ENCODE measurements at regions not wholly inside any gene's neighbourhood (a gene's known extent, or its start where the extent isn't known, plus 50 kb on each side); places are given as distances from the start of the nearest gene placed in this dataset.

GRCh38 chr6:101066481-101066880 lies 185.4 kb upstream of the ASCC3 start:
- ChIA-PET POLR2A (no interaction called here), CTCF (no interaction called here)
- H3K27ac Mint-ChIP-seq (ENCODE audit: unreplicated experiment): no peak overlapping the region
- no peaks in the 10 kb centered on the region for H3K36me3 Mint-ChIP-seq (ENCODE audit: insufficient read depth, unreplicated experiment)
- peaks cover 6% of the 10 kb centered on the region for H3K27me3 Mint-ChIP-seq (ENCODE audit: insufficient read depth, unreplicated experiment)
- Histone ChIP-seq H3K36me3 (ENCODE audit: control insufficient read depth, insufficient read depth, low read length) (no peaks in the 10 kb centered on the region), H3K9me3 (no peaks in the 10 kb centered on the region), H3K4me3 (ENCODE audit: low read depth, low read length) (no peak overlapping the region), H3K4me1 (no peaks in the 10 kb centered on the region), H3K27me3 (replicated peaks; ENCODE audit: control insufficient read depth, insufficient read depth, low read length) (no peaks in the 10 kb centered on the region; the same call in 1 of the 2 replicates)
- H3K4me1 Mint-ChIP-seq (ENCODE audit: low read depth, unreplicated experiment): no peaks in the 10 kb centered on the region
- no peak for DNase-seq
- intact Hi-C loops (cut with micrococcal nuclease; ENCODE audit: unreplicated experiment): no loop called here
- TF ChIP-seq, protein P1, sequence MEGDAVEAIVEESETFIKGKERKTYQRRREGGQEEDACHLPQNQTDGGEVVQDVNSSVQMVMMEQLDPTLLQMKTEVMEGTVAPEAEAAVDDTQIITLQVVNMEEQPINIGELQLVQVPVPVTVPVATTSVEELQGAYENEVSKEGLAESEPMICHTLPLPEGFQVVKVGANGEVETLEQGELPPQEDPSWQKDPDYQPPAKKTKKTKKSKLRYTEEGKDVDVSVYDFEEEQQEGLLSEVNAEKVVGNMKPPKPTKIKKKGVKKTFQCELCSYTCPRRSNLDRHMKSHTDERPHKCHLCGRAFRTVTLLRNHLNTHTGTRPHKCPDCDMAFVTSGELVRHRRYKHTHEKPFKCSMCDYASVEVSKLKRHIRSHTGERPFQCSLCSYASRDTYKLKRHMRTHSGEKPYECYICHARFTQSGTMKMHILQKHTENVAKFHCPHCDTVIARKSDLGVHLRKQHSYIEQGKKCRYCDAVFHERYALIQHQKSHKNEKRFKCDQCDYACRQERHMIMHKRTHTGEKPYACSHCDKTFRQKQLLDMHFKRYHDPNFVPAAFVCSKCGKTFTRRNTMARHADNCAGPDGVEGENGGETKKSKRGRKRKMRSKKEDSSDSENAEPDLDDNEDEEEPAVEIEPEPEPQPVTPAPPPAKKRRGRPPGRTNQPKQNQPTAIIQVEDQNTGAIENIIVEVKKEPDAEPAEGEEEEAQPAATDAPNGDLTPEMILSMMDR (IDR thresholded peaks at IDR 0.05; ENCODE audit: insufficient read depth in 1 of 2, low read depth in 1 of 2, low read length in 1 of 2, severe bottlenecking in 1 of 2, unreplicated experiment in 1 of 2): no peak
- no peak overlapping the region for H3K4me3 Mint-ChIP-seq (ENCODE audit: unreplicated experiment)
- H3K9me3 Mint-ChIP-seq (ENCODE audit: unreplicated experiment): no peaks in the 10 kb centered on the region
- no TSS peak for BruUV-seq (replicated peaks)

DNA sequence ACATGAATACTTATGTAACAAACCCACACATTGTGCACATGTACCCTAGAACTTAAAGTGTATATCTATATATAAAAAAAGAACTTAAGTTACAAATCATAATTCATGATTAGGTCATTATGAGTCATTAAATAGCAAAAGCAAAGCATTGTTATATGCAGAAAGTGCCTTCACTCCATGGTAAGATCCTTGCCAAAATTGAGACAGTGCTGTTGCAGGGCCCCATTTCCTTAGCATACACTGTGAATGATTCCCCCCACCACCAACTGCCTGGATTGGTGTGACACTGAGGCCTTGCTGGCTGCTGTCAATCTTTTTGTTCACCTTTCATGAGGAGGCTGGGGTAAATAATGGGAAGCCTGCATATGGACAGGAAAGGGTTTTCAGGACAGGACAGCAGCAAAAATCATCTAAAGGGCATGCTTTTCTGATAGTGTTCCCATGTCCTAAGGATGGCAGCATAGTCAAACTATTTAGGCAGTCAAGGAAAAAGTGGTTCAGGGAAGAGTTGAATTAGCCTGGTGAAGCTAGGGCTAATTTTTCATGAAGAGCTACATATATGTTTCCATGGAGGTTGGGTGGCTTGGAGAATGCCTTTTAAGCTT lies 188.2 kb upstream of the ASCC3 start:
- POLR2A ChIA-PET: no interaction called here
- no peaks in the 10 kb centered on the region for H3K36me3 ChIP-seq (ENCODE audit: control insufficient read depth, insufficient read depth, low read length)
- CTCF ChIA-PET: no interaction called here
- no peaks in the 10 kb centered on the region for H3K4me1 ChIP-seq
- Mint-ChIP-seq H3K9me3 (ENCODE audit: unreplicated experiment) (no peaks in the 10 kb centered on the region), H3K4me3 (ENCODE audit: unreplicated experiment) (no peak overlapping the region), H3K27me3 (ENCODE audit: insufficient read depth, unreplicated experiment) (peaks cover 4% of the 10 kb centered on the region), H3K27ac (ENCODE audit: unreplicated experiment) (no peak overlapping the region), H3K36me3 (ENCODE audit: insufficient read depth, unreplicated experiment) (no peaks in the 10 kb centered on the region), H3K4me1 (ENCODE audit: low read depth, unreplicated experiment) (no peaks in the 10 kb centered on the region)
- H3K9me3 ChIP-seq: no peaks in the 10 kb centered on the region
- intact Hi-C loops (cut with micrococcal nuclease; ENCODE audit: unreplicated experiment): no loop called here
- no peak overlapping the region for H3K4me3 ChIP-seq (ENCODE audit: low read depth, low read length)
- H3K27me3 ChIP-seq (replicated peaks; ENCODE audit: control insufficient read depth, insufficient read depth, low read length): no peaks in the 10 kb centered on the region
- BruUV-seq (replicated peaks): no TSS peak
- TF ChIP-seq, protein P1 (IDR thresholded peaks at IDR 0.05; ENCODE audit: insufficient read depth in 1 of 2, low read depth in 1 of 2, low read length in 1 of 2, severe bottlenecking in 1 of 2, unreplicated experiment in 1 of 2): no peak
- no peak for DNase-seq

- Mint-ChIP-seq H3K36me3 (ENCODE audit: insufficient read depth, unreplicated experiment) (no peaks in the 10 kb centered on the region), H3K4me3 (ENCODE audit: unreplicated experiment) (no peak overlapping the region), H3K27ac (ENCODE audit: unreplicated experiment) (no peak overlapping the region), H3K9me3 (ENCODE audit: unreplicated experiment) (no peaks in the 10 kb centered on the region), H3K27me3 (ENCODE audit: insufficient read depth, unreplicated experiment) (no peaks in the 10 kb centered on the region), H3K4me1 (ENCODE audit: low read depth, unreplicated experiment) (no peaks in the 10 kb centered on the region)
- DNase-seq: no peak
- H3K27me3 ChIP-seq (replicated peaks; ENCODE audit: control insufficient read depth, insufficient read depth, low read length): no peaks in the 10 kb centered on the region
- no TSS peak for BruUV-seq (replicated peaks)
- H3K36me3 ChIP-seq (ENCODE audit: control insufficient read depth, insufficient read depth, low read length): no peaks in the 10 kb centered on the region
- H3K4me1 ChIP-seq: no peaks in the 10 kb centered on the region
- TF ChIP-seq, protein P1 (IDR thresholded peaks at IDR 0.05; ENCODE audit: insufficient read depth in 1 of 2, low read depth in 1 of 2, low read length in 1 of 2, severe bottlenecking in 1 of 2, unreplicated experiment in 1 of 2): no peak
- H3K9me3 ChIP-seq: no peaks in the 10 kb centered on the region
- CTCF ChIA-PET: no interaction called here
- no peak overlapping the region for H3K4me3 ChIP-seq (ENCODE audit: low read depth, low read length)
- POLR2A ChIA-PET: no interaction called here
- intact Hi-C loops (cut with micrococcal nuclease; ENCODE audit: unreplicated experiment): no loop called here
These were observed 189.0 kb upstream of the ASCC3 start for GRCh38 chr6:101070044-101070608.

Measured in Caco-2 (cell line).